Right lobe of liver (tissue), 4 donors: ENCODE measurements at regions not wholly inside any gene's neighbourhood (a gene's known extent, or its start where the extent isn't known, plus 50 kb on each side); places are given as distances from the start of the nearest gene placed in this dataset.

Experiments used
- CTCF ChIP-seq, 4 donors: fragments of 200-600 bp in 3 of 4; fragments of 450-650 bp in 1 of 4; IDR thresholded peaks; one replicate each; pipeline versions ENCODE4 v1.5.1 to v1.8.0; 2016 to 2022; ENCODE audit warnings: antibody characterized with exemption in 4 of 4, mild to moderate bottlenecking in 2 of 4
- POLR2A ChIP-seq: fragments of 450-650 bp; IDR thresholded peaks from one replicate; pipeline ENCODE4 v1.6.1; 2017; ENCODE audit warnings: antibody characterized with exemption, mild to moderate bottlenecking
- donor health status: DM: no; HTN: no; CAD: no.
- donor health status: DM: no; HTN: no; CAD: no.
- donor health status: DM: no; HTN: yes; CAD: no.

GRCh38 chr4:63226229-63226628 lies 1183.0 kb downstream of the TECRL start:
- no peak for TF ChIP-seq CTCF (IDR thresholded peaks at IDR 0.05)
- no peak for TF ChIP-seq POLR2A
